MM.1S (cell line): ENCODE measurements at regions not wholly inside any gene's neighbourhood (a gene's known extent, or its start where the extent isn't known, plus 50 kb on each side); places are given as distances from the start of the nearest gene placed in this dataset.

Experiments used
- CTCF ChIP-seq: fragments of 300-600 bp; sonication (generic); IDR thresholded peaks from 2 replicates; pipeline ENCODE4 v1.5.1; 2016; ENCODE audit warnings: antibody characterized with exemption, low read length, mixed read lengths
- EZH2 ChIP-seq: fragments of 300-600 bp; sonication (generic); optimal IDR thresholded peaks from 2 replicates; pipeline ENCODE3; 2017; ENCODE audit warnings: low read depth, mild to moderate bottlenecking, antibody characterized with exemption, low read length, mixed read lengths

- no peak for TF ChIP-seq EZH2
- TF ChIP-seq CTCF, result no peak
These were observed 78.4 kb upstream of the FOXP4 start for GRCh38 chr6:41467627-41468404.
